ENCODE measurements at regions not wholly inside any gene's neighbourhood (a gene's known extent, or its start where the extent isn't known, plus 50 kb on each side); places are given as distances from the start of the nearest gene placed in this dataset.

DNA sequence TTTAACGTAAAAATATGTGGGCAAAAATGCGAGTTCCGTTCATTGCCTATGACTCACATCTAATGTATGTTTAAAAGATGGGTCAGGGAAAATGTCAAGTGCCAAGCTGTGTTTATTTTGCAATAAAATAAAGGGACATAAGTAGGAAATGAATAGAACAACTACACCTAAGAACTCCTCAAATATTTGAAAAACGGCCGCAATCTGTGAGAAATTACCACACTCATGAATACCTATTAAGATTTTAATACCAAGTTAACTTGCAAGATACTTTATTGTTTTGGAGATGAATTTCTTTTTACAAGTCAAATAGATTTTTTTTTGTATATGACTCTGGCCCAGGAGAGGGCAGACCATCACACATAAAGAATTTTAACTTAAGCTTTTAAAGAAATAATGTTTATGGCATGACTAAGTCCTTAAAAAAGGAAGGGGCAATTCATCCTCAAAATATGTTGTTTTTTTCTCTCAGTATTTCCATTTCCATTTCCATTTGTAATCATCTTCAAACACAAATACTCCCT lies 152.7 kb downstream of the SUCNR1 start:
- H3K27me3 ChIP-seq (ENCODE audit: insufficient read depth, low read length) = no peaks in the 10 kb centered on the region
- no peak overlapping the region for H3K4me3 ChIP-seq (ENCODE audit: low read depth, low read length)
- H2AFZ ChIP-seq (ENCODE audit: insufficient read depth, low read length, poor library complexity) = no peak overlapping the region
- H3K4ac ChIP-seq (ENCODE audit: low read depth, low read length) = no peak overlapping the region
- H3K27ac ChIP-seq (ENCODE audit: low read depth, low read length) = no peak overlapping the region
- no peak overlapping the region for H2BK12ac ChIP-seq (ENCODE audit: low read length)
- no peak overlapping the region for H3K4me2 ChIP-seq (ENCODE audit: low read length)
- H2BK120ac ChIP-seq (ENCODE audit: insufficient read depth, low read length, poor library complexity) = no peak overlapping the region
- no peak overlapping the region for H3K18ac ChIP-seq (ENCODE audit: low read length)
- no peak overlapping the region for H4K12ac ChIP-seq (ENCODE audit: low read depth, low read length)
- H3K9ac ChIP-seq (ENCODE audit: low read length) = no peak overlapping the region
- DNase-seq = peak; percentile 36 to 66
- H3K79me2 ChIP-seq (ENCODE audit: control insufficient read depth, insufficient read depth, low read length, poor library complexity) = no peaks in the 10 kb centered on the region
- H3K14ac ChIP-seq (ENCODE audit: low read length) = no peak overlapping the region
- H3K36me3 ChIP-seq (ENCODE audit: control insufficient read depth in 1 of 2, insufficient read depth in 2 of 2, low read length in 2 of 2) = no peaks in the 10 kb centered on the region
- no peak overlapping the region for H3K23ac ChIP-seq (ENCODE audit: low read length)
- H3K79me1 ChIP-seq (ENCODE audit: low read length) = no peaks in the 10 kb centered on the region
- no peak overlapping the region for H4K91ac ChIP-seq (ENCODE audit: low read depth, low read length)
- H2BK5ac ChIP-seq (ENCODE audit: low read depth, low read length, poor library complexity) = no peak overlapping the region
- H3K9me3 ChIP-seq (ENCODE audit: insufficient read depth, low read depth, low read length) = no peaks in the 10 kb centered on the region
- WGBS (ENCODE audit: extremely low coverage, insufficient coverage, insufficient read length) = no CpG with 5 or more reads among the region's 5 CpGs
- no peak overlapping the region for H2AK5ac ChIP-seq (ENCODE audit: low read length)
- no peaks in the 10 kb centered on the region for H3K4me1 ChIP-seq (ENCODE audit: control insufficient read depth in 1 of 2, insufficient read depth in 2 of 2, low read length in 2 of 2)
- no peak overlapping the region for H4K8ac ChIP-seq (ENCODE audit: low read depth, low read length)

DNA sequence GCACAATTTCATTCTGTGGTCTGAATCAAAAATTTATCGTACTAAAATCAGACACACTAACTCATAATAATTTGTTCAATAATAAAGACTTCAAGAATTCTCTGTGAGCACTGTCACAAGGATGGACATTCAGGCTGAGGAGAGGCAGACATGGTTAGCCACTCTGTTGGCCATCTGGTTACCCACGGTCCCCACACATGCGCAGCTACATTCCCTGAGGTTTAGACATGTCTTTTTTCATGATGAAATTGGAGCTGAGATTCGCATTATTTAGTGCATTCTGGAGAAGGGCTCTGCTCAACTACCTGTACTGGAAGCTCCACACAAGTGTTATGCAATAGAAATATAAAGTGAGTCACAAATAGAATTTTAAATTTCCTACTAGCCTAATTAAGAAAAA lies 156.9 kb downstream of the SUCNR1 start:
- no peaks in the 10 kb centered on the region for H3K9me3 ChIP-seq (ENCODE audit: insufficient read depth, low read depth, low read length)
- H3K27me3 ChIP-seq (ENCODE audit: insufficient read depth, low read length) = no peaks in the 10 kb centered on the region
- H3K79me2 ChIP-seq (ENCODE audit: control insufficient read depth, insufficient read depth, low read length, poor library complexity) = no peaks in the 10 kb centered on the region
- H2BK12ac ChIP-seq (ENCODE audit: low read length) = no peak overlapping the region
- H3K79me1 ChIP-seq (ENCODE audit: low read length) = no peaks in the 10 kb centered on the region
- H3K27ac ChIP-seq (ENCODE audit: low read depth, low read length) = no peak overlapping the region
- H3K36me3 ChIP-seq (ENCODE audit: control insufficient read depth in 1 of 2, insufficient read depth in 2 of 2, low read length in 2 of 2) = no peaks in the 10 kb centered on the region
- no peak overlapping the region for H3K4me3 ChIP-seq (ENCODE audit: low read depth, low read length)
- no peak overlapping the region for H2BK120ac ChIP-seq (ENCODE audit: insufficient read depth, low read length, poor library complexity)
- no peak overlapping the region for H4K8ac ChIP-seq (ENCODE audit: low read depth, low read length)
- no peak overlapping the region for H3K9ac ChIP-seq (ENCODE audit: low read length)
- H3K4me1 ChIP-seq (ENCODE audit: control insufficient read depth in 1 of 2, insufficient read depth in 2 of 2, low read length in 2 of 2) = no peaks in the 10 kb centered on the region
- no peak overlapping the region for H2BK5ac ChIP-seq (ENCODE audit: low read depth, low read length, poor library complexity)
- no CpG with 5 or more reads among the region's 4 CpGs for WGBS (ENCODE audit: extremely low coverage, insufficient coverage, insufficient read length)
- H3K18ac ChIP-seq (ENCODE audit: low read length) = no peak overlapping the region
- no peak overlapping the region for H2AFZ ChIP-seq (ENCODE audit: insufficient read depth, low read length, poor library complexity)
- no peak overlapping the region for H3K4me2 ChIP-seq (ENCODE audit: low read length)
- DNase-seq = no peak
- H3K23ac ChIP-seq (ENCODE audit: low read length) = no peak overlapping the region
- no peak overlapping the region for H4K12ac ChIP-seq (ENCODE audit: low read depth, low read length)
- H3K4ac ChIP-seq (ENCODE audit: low read depth, low read length) = no peak overlapping the region
- no peak overlapping the region for H2AK5ac ChIP-seq (ENCODE audit: low read length)
- no peak overlapping the region for H4K91ac ChIP-seq (ENCODE audit: low read depth, low read length)
- no peak overlapping the region for H3K14ac ChIP-seq (ENCODE audit: low read length)

DNA sequence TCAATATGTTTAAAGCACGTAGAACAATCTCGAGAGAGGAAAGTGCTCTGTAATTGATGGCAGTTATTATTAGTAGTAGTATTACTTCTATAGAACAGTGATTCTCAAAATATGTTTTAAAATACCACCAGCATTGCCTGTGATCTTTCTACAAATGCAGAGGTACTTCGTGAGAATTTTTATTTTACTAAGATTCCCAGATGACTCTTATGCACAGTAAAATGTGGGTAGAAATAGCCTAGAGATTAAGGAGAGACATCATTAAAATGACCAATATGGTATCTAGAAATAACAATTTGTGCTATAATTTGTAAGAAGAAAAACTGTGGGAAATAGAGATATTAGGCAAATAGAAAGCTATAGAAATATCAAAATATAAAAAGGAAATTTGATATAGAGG lies 157.9 kb downstream of the SUCNR1 start:
- Histone ChIP-seq H4K8ac (ENCODE audit: low read depth, low read length) (no peak overlapping the region), H2BK120ac (ENCODE audit: insufficient read depth, low read length, poor library complexity) (no peak overlapping the region), H3K4me3 (ENCODE audit: low read depth, low read length) (no peak overlapping the region), H3K27ac (ENCODE audit: low read depth, low read length) (no peak overlapping the region), H4K91ac (ENCODE audit: low read depth, low read length) (no peak overlapping the region), H3K9me3 (ENCODE audit: insufficient read depth, low read depth, low read length) (no peaks in the 10 kb centered on the region), H2BK5ac (ENCODE audit: low read depth, low read length, poor library complexity) (no peak overlapping the region), H3K18ac (ENCODE audit: low read length) (no peak overlapping the region), H4K12ac (ENCODE audit: low read depth, low read length) (no peak overlapping the region), H3K23ac (ENCODE audit: low read length) (no peak overlapping the region), H3K36me3 (ENCODE audit: control insufficient read depth in 1 of 2, insufficient read depth in 2 of 2, low read length in 2 of 2) (no peaks in the 10 kb centered on the region), H3K14ac (ENCODE audit: low read length) (no peak overlapping the region), H3K4me2 (ENCODE audit: low read length) (no peak overlapping the region), H3K79me2 (ENCODE audit: control insufficient read depth, insufficient read depth, low read length, poor library complexity) (no peaks in the 10 kb centered on the region), H2BK12ac (ENCODE audit: low read length) (no peak overlapping the region), H3K4ac (ENCODE audit: low read depth, low read length) (no peak overlapping the region), H3K79me1 (ENCODE audit: low read length) (no peaks in the 10 kb centered on the region), H3K9ac (ENCODE audit: low read length) (no peak overlapping the region), H2AFZ (ENCODE audit: insufficient read depth, low read length, poor library complexity) (no peak overlapping the region), H3K27me3 (ENCODE audit: insufficient read depth, low read length) (no peaks in the 10 kb centered on the region), H3K4me1 (ENCODE audit: control insufficient read depth in 1 of 2, insufficient read depth in 2 of 2, low read length in 2 of 2) (no peaks in the 10 kb centered on the region), H2AK5ac (ENCODE audit: low read length) (no peak overlapping the region)
- DNase-seq = no peak
- no CpG with 5 or more reads among the region's 3 CpGs for WGBS (ENCODE audit: extremely low coverage, insufficient coverage, insufficient read length)

DNA sequence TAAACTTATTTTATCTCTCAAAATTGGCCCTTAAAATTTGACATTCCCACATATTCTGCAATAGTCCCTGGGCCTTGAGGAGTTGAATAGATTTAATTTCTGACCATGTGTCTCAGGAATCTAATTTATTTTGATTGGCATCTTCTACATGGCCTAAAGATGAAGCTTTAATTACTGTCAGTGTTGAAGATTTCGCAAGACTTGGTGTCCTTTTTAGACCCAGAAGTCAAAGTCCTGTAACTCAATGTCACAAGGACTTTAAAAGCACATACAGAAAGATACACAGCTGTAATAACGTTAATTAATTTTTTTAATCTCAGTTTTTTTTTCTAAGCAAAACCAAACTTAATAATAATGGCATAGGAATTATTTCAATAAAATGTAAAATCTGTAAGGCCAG lies 163.9 kb downstream of the SUCNR1 start:
- Histone ChIP-seq H3K4me1 (ENCODE audit: control insufficient read depth in 1 of 2, insufficient read depth in 2 of 2, low read length in 2 of 2) (no peaks in the 10 kb centered on the region), H3K4me3 (ENCODE audit: low read depth, low read length) (no peak overlapping the region), H3K9ac (ENCODE audit: low read length) (no peak overlapping the region), H3K4ac (ENCODE audit: low read depth, low read length) (no peak overlapping the region), H2BK12ac (ENCODE audit: low read length) (no peak overlapping the region), H2BK5ac (ENCODE audit: low read depth, low read length, poor library complexity) (no peak overlapping the region), H3K9me3 (ENCODE audit: insufficient read depth, low read depth, low read length) (peaks cover 2% of the 10 kb centered on the region), H3K79me2 (ENCODE audit: control insufficient read depth, insufficient read depth, low read length, poor library complexity) (no peaks in the 10 kb centered on the region), H2AFZ (ENCODE audit: insufficient read depth, low read length, poor library complexity) (no peak overlapping the region), H3K27me3 (ENCODE audit: insufficient read depth, low read length) (no peaks in the 10 kb centered on the region), H3K18ac (ENCODE audit: low read length) (no peak overlapping the region), H4K8ac (ENCODE audit: low read depth, low read length) (no peak overlapping the region), H3K79me1 (ENCODE audit: low read length) (no peaks in the 10 kb centered on the region), H4K12ac (ENCODE audit: low read depth, low read length) (no peak overlapping the region), H3K23ac (ENCODE audit: low read length) (no peak overlapping the region), H4K91ac (ENCODE audit: low read depth, low read length) (no peak overlapping the region), H3K14ac (ENCODE audit: low read length) (no peak overlapping the region), H3K27ac (ENCODE audit: low read depth, low read length) (no peak overlapping the region), H2AK5ac (ENCODE audit: low read length) (no peak overlapping the region), H3K36me3 (ENCODE audit: control insufficient read depth in 1 of 2, insufficient read depth in 2 of 2, low read length in 2 of 2) (no peaks in the 10 kb centered on the region), H2BK120ac (ENCODE audit: insufficient read depth, low read length, poor library complexity) (no peak overlapping the region), H3K4me2 (ENCODE audit: low read length) (no peak overlapping the region)
- no CpG with 5 or more reads among the region's 2 CpGs for WGBS (ENCODE audit: extremely low coverage, insufficient coverage, insufficient read length)
- no peak for DNase-seq

Measured in trophoblast cell (in vitro differentiated cells and primary cell).